ENCODE measurements at regions not wholly inside any gene's neighbourhood (a gene's known extent, or its start where the extent isn't known, plus 50 kb on each side); places are given as distances from the start of the nearest gene placed in this dataset.

DNA sequence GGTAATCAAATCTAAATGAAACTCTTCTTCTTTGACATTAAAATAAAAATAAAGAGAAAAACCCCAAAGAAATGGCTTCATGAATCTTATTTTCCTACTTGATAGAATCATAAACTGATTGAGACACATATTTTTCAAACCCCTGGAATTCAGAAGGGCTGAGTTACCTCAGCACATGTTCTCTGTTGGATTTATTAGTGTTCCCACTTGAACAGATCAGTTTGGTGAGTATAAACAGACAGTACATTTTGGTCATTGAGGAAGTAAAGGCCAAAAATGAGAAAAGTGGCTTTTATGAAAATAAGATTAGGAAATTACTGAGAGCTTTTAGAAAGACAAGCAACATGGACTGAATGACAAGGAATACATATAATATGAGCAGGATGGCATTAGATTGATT is 620.4 kb downstream of the ANKRD50 start:
- H3K4me3 ChIP-seq (ENCODE audit: low read length) = no peak overlapping the region
- TF ChIP-seq EZH2phosphoT487 (IDR thresholded peaks at IDR 0.05; ENCODE audit: borderline replicate concordance, low read length) (no peak), CTCF (IDR thresholded peaks at IDR 0.05; ENCODE audit: low read depth, low read length, poor library complexity, severe bottlenecking) (no peak)
- H3K27me3 ChIP-seq (ENCODE audit: control insufficient read depth, low read length) = no peaks in the 10 kb centered on the region
- no peaks in the 10 kb centered on the region for H3K9me2 ChIP-seq (replicated peaks; ENCODE audit: control insufficient read depth, low read length)
- H3K4me1 ChIP-seq (ENCODE audit: control insufficient read depth, low read length) = no peaks in the 10 kb centered on the region
- H3F3A ChIP-seq (ENCODE audit: control insufficient read depth, insufficient read depth) = no peaks in the 10 kb centered on the region
- no peaks in the 10 kb centered on the region for H3K9me3 ChIP-seq (ENCODE audit: control insufficient read depth, insufficient read depth, low read length)
- no peaks in the 10 kb centered on the region for H3K79me2 ChIP-seq (ENCODE audit: control insufficient read depth, low read length)
- H3K4me2 ChIP-seq (ENCODE audit: low read length) = no peak overlapping the region
- H4K20me1 ChIP-seq (ENCODE audit: control insufficient read depth, insufficient read depth, low read depth, low read length) = no peaks in the 10 kb centered on the region
- no peaks in the 10 kb centered on the region for H3K36me3 ChIP-seq (ENCODE audit: control insufficient read depth, low read length)
- H3K27ac ChIP-seq (ENCODE audit: low read depth, low read length) = no peak overlapping the region

DNA sequence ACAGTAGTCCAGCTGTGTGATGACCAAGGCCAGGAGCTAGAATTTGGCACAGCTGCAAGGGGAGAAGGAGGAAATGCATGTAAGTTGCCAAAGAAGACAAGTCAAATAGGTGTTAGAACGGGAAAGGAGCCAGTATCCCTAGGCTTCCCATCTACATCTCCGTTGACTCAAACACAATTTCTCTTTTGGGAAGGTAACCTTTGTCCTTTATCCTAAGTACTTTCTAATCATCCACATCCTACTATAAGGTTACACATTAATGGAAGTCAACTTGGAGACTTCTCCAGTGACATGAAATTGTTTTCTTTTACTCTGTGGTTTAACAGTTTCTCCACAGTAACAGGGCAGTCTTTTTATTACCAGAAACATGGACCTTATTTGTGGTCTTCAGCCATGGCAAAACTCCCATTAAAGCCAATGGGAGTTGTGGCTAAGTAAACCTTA is 620.0 kb downstream of the ANKRD50 start:
- Histone ChIP-seq H4K20me1 (ENCODE audit: control insufficient read depth, insufficient read depth, low read depth, low read length) (no peaks in the 10 kb centered on the region), H3K9me3 (ENCODE audit: control insufficient read depth, insufficient read depth, low read length) (no peaks in the 10 kb centered on the region), H3K4me3 (ENCODE audit: low read length) (no peak overlapping the region), H3K36me3 (ENCODE audit: control insufficient read depth, low read length) (no peaks in the 10 kb centered on the region), H3K4me1 (ENCODE audit: control insufficient read depth, low read length) (no peaks in the 10 kb centered on the region), H3K27me3 (ENCODE audit: control insufficient read depth, low read length) (no peaks in the 10 kb centered on the region), H3K4me2 (ENCODE audit: low read length) (no peak overlapping the region), H3K79me2 (ENCODE audit: control insufficient read depth, low read length) (no peaks in the 10 kb centered on the region), H3F3A (ENCODE audit: control insufficient read depth, insufficient read depth) (no peaks in the 10 kb centered on the region), H3K9me2 (replicated peaks; ENCODE audit: control insufficient read depth, low read length) (no peaks in the 10 kb centered on the region), H3K27ac (ENCODE audit: low read depth, low read length) (no peak overlapping the region)
- TF ChIP-seq CTCF (IDR thresholded peaks at IDR 0.05; ENCODE audit: low read depth, low read length, poor library complexity, severe bottlenecking) (no peak), EZH2phosphoT487 (IDR thresholded peaks at IDR 0.05; ENCODE audit: borderline replicate concordance, low read length) (no peak)

- Histone ChIP-seq H4K20me1 (ENCODE audit: control insufficient read depth, insufficient read depth, low read depth, low read length) (no peaks in the 10 kb centered on the region), H3K4me3 (ENCODE audit: low read length) (no peak overlapping the region), H3K27me3 (ENCODE audit: control insufficient read depth, low read length) (no peaks in the 10 kb centered on the region), H3K79me2 (ENCODE audit: control insufficient read depth, low read length) (no peaks in the 10 kb centered on the region), H3K27ac (ENCODE audit: low read depth, low read length) (no peak overlapping the region), H3K4me2 (ENCODE audit: low read length) (no peak overlapping the region), H3K9me3 (ENCODE audit: control insufficient read depth, insufficient read depth, low read length) (no peaks in the 10 kb centered on the region), H3K36me3 (ENCODE audit: control insufficient read depth, low read length) (no peaks in the 10 kb centered on the region), H3K4me1 (ENCODE audit: control insufficient read depth, low read length) (no peaks in the 10 kb centered on the region), H3K9me2 (replicated peaks; ENCODE audit: control insufficient read depth, low read length) (no peaks in the 10 kb centered on the region), H3F3A (ENCODE audit: control insufficient read depth, insufficient read depth) (no peaks in the 10 kb centered on the region)
- no peak for TF ChIP-seq EZH2phosphoT487 (IDR thresholded peaks at IDR 0.05; ENCODE audit: borderline replicate concordance, low read length)
- TF ChIP-seq CTCF (IDR thresholded peaks at IDR 0.05; ENCODE audit: low read depth, low read length, poor library complexity, severe bottlenecking) = no peak
These were observed 616.9 kb downstream of the ANKRD50 start for GRCh38 chr4:124095621-124096020.

DNA sequence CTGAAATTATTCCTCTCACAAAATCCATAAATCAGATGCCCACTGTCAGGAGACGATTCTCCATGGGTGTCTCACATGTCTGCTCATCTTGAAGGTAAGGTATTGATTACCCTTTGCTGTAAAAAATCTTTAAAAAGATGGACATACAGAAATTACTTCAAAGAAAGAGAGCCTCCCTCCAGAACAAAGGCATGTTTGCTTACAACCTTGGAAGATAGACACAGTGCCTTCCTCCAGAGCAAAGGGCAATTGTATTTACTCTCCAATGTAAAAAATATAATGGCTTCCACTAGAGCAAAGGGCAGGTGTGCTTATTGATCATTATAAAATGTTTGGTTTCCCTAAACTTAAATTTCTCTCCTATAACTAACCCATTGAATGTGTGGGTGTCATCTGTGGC is 616.2 kb downstream of the ANKRD50 start:
- Histone ChIP-seq H3K27me3 (ENCODE audit: control insufficient read depth, low read length) (no peaks in the 10 kb centered on the region), H3K36me3 (ENCODE audit: control insufficient read depth, low read length) (no peaks in the 10 kb centered on the region), H4K20me1 (ENCODE audit: control insufficient read depth, insufficient read depth, low read depth, low read length) (no peaks in the 10 kb centered on the region), H3K79me2 (ENCODE audit: control insufficient read depth, low read length) (no peaks in the 10 kb centered on the region), H3K4me3 (ENCODE audit: low read length) (no peak overlapping the region), H3K27ac (ENCODE audit: low read depth, low read length) (no peak overlapping the region), H3K9me3 (ENCODE audit: control insufficient read depth, insufficient read depth, low read length) (no peaks in the 10 kb centered on the region), H3K9me2 (replicated peaks; ENCODE audit: control insufficient read depth, low read length) (no peaks in the 10 kb centered on the region), H3F3A (ENCODE audit: control insufficient read depth, insufficient read depth) (no peaks in the 10 kb centered on the region), H3K4me1 (ENCODE audit: control insufficient read depth, low read length) (no peaks in the 10 kb centered on the region), H3K4me2 (ENCODE audit: low read length) (no peak overlapping the region)
- TF ChIP-seq CTCF (IDR thresholded peaks at IDR 0.05; ENCODE audit: low read depth, low read length, poor library complexity, severe bottlenecking) (no peak), EZH2phosphoT487 (IDR thresholded peaks at IDR 0.05; ENCODE audit: borderline replicate concordance, low read length) (no peak)

All from DOHH2 (cell line).